GM19438 (cell line): ENCODE measurements at regions not wholly inside any gene's neighbourhood (a gene's known extent, or its start where the extent isn't known, plus 50 kb on each side); places are given as distances from the start of the nearest gene placed in this dataset.
"Not testable (repeated sequence)": the region's sequence is repeated elsewhere in the genome, so short reads cannot be mapped to it uniquely, and the experiment has no call there.

ENCODE experiments used
- ATAC-seq: cut with Tn5 transposase; IDR thresholded peaks from one replicate; pipeline ENCODE4 v1.9.1; 2021; ENCODE audit warnings: low read depth; ENCODE audit not compliant: unreplicated experiment

DNA sequence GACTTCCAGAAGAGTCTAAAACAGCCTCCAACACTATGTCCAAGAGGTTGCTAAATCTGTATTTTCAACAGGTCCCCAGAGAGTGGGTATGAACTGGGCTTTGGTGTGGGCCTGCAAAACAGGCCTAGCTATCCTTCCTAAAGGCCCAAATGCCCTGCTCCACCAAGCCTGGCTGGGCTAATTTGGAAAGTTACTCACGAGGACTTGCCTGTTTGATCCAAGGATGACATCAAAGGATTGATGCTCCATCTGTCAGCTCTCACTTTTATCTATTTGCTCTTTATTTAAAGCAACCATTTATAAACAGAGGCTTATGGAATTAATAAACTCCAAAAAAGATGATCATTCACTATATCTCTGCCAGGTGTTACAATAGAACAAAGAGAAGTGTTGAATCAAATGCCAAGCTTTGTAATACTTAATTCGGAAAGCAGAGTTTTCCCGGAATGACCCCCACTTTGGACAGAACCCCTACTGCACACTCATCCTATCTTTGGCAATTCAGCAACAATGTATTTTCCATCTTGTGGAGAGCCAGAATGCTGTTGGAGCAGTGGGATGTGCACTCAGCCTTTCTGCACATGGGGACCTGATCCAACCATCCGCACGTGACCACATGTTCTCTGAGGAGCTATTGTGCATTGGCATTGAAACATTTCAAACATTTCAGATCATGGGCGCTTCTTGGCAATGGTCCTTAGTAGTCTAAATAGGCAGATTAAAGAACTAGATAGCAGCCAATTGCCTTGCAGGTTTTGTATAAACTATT is 163.3 kb upstream of the THBS1 start:
- no peak for ATAC-seq

DNA sequence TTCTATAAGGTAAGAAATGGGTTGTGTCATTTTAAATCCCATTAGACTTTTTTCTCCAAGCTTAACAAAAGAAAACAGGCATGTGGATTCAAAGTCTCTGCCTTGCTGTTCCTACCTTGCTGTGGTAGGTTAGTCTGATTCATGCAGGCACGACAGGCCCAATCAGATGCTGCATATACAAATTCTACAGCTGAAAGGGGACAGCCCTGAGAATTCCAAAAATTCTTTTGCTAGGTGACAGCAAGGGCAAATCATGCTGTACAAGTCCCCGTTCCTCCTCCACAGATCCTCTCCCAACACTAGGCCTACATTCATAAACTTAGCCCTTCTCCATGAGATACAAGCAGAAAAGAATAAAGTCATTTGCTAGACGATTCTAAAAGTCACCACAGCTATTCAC is 161.2 kb upstream of the THBS1 start:
- no peak for ATAC-seq

DNA sequence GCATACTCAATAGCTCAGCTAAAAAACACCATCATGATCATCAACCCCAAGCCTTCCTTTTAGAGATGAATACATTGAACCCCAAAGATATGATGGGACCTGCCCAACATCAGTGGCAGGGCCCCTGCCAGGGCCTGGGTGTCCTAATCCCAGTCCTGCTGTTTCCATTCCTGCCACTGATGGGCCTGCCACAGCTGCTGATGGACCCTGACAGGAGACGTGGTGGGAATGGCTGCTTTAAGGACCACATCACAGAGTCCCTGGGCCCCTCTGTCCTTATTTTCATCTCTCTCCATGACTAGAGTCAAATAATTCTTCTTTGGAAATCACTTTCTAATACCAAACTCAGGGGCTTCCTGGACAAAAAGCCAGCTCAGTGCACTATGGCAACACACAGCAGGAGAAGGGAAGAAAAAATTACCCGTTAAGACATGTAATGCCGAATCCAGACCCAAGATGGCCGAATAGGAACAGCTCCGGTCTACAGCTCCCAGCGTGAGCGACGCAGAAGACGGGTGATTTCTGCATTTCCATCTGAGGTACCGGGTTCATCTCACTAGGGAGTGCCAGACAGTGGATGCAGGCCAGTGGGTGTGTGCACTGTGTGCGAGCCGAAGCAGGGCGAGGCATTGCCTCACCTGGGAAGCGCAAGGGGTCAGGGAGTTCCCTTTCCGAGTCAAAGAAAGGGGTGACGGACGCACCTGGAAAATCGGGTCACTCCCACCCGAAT is 160.6 kb upstream of the THBS1 start:
- ATAC-seq = not testable (repeated sequence)

DNA sequence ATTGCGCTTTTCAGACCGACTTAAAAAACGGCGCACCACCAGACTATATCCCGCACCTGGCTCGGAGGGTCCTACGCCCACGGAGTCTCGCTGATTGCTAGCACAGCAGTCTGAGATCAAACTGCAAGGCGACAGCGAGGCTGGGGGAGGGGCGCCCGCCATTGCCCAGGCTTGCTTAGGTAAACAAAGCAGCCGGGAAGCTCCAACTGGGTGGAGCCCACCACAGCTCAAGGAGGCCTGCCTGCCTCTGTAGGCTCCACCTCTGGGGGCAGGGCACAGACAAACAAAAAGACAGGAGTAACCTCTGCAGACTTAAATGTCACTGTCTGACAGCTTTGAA is 160.1 kb upstream of the THBS1 start:
- not testable (repeated sequence) for ATAC-seq

DNA sequence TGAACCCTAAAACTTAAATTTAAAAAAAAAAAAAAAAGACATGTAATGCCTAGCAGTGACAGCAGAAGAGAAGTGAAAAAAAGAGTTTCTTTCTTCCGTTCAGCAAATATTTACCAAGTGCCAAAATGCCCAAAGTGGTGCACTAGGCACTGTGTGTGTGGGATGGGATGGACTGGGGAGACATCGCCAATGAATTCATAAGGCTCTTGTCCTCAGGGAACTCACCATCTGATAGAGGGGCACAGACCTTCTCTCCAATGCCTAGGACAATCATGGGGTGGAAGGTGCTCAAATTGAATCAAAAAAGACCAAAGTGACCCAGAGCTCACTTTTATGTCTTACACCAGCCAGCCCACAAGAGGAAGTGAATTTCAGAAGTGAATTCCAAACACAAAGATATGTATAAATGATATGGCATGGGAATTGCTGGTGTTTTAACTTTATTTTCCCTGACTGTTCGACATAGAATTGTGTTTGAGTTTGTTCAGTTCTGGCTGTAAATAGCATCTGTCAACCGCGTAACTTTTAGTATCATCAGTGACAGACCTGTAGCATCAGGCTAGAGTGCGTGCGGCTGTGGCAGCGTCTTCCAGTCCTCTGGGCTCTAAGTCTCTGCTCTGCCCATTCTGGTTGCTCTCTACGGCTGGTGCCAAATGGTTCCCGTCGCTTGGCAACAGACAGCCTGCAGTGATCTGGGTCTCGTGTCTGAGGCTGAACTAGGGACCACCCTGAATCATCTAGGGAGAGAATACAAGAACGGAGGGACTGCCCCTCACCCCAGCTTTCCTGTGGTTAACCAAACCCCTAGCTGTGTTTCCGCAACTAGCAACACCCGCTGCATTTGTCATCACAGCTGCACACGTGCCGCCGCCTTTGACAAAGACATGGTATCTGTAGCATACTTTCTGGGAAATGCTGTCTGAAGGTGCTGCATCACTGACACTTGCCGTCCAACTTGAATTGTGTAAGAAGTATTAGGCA is 154.0 kb upstream of the THBS1 start:
- peak; percentile 76 for ATAC-seq

DNA sequence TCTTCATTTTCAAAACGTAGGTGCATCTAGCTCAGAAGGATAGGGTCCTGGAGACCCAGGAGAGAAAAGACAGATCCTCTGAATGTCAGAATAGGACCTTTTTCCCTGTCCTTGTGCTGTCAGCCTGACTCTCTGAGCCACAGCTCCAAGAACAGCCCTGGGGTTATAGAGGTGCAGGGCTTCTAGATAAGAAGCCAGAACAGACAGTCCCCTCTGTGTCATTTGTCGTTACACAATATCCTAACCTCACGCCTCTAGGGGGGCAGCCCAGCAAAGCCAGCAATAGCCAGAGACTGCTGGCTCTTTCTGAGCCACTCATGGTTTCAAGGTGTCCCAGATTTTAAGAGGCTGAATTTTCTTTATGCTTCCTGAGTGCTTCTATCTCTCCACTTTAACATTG is 153.2 kb upstream of the THBS1 start:
- ATAC-seq = peak; percentile 9

DNA sequence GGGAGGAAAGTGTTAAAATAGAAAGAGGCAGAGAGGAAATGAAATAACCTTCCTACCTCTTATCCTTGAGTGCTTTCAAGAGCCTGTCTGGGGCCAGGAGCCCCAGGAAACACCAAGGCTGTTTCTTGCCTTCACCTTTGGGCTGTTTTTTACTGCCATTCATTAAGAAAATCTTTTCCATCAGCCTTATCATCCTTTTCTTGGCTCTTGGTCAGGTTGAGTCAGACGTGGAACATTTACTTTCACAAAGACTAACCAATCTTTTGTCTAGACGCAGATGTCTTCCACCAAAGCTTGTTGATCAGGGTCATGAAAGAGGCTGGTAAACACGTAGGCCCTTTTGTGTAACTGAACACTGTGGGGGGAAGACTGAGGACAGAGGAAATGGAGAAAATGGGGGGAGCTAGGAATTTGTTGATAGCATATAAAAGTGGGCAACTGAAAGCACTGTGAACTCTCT is 151.0 kb upstream of the THBS1 start:
- no peak for ATAC-seq

DNA sequence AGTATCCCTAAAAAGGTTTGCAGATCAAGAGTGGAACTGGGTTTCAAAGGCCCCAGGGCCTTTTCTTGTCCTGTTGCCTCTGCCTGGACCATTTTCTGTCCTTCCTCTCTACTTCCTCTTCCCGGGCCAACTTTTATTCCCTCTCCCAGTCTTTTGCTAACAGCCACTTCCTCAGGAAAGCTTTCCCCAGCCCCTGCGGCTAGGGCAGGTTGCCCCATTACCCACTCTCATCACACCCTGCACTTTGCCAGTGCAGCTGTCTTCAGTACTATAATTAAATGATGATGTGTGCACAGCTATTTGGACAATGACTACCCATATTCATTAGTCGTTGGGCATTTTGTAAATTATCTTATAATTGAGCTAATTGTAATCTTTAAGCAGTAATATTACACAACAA is 150.5 kb upstream of the THBS1 start:
- ATAC-seq = no peak

DNA sequence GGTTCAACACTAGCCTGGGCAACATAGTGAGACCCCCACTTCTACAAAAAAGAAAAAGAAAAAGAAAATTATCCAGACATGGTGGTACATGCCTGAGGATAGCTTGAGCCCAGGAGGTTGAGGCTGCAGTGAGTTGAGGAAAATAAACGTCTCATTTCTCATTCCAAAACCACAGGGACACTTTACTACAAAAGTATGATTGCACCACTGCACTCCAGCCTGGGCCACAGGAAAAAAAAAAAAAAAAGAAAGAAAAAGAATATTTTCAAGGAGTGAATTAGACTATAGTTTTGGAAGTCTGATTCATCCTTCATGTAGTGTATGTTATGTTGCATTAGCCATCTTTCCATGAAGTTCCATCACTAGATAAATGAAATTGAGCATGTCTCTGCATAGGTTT is 149.5 kb upstream of the THBS1 start:
- ATAC-seq = no peak

DNA sequence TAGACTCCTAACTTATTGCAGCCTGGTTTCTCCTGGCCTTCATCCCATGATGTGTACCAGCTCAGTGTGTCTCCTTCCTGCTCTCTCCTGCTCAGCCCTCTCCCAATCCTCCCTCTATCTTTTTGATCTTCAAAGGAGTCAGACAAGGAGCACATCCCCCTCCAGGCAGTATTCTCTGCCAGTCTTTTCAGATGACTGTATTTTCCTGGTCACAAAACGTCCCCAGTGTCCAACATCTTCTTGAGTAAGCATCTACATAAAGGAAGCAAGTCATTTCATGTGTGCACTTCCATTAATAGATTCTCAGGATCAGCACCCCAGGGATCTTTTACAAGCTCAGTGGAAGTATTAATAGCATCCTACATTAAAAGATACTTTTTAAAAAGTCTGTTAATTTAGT is 148.9 kb upstream of the THBS1 start:
- ATAC-seq = no peak

DNA sequence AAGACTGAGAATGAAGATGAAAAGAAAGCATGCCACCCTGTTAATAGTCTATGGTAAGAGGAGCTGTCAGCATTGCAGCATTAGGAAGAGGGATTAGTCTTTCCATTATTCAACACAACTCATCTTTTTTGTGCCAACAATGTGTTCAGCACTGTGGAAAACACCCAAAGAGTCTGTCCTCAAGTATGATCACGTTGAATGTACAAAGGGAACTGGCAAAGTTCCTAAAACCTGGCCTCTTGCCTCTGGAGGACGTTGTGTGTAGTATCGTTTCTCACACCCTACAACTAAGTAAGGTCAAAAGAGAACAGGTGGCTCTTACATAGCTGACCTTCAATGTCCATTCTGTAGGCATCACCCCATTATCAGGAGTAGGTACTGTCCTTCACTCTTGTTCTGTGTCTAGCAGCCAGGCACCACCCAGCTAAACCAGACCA is 147.9 kb upstream of the THBS1 start:
- no peak for ATAC-seq

DNA sequence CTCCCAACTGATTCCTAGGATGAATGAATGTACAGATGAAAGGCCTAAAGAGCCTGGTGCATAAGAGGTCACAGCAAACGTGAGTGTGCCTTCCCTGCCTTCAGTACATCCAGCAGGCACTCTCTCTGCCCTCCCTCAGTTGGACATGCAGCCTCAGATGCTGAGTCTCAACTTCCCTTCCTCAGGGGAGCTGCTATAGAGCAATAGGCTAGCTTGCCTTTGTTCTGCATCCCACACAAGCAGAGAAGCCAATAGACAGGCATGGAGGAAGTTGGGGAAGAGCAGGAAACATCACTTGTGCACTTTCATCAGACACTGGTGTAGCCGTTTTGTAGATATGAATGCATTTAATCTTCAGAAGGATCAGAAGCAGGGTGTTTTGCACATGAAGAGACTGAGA is 147.5 kb upstream of the THBS1 start:
- no peak for ATAC-seq

DNA sequence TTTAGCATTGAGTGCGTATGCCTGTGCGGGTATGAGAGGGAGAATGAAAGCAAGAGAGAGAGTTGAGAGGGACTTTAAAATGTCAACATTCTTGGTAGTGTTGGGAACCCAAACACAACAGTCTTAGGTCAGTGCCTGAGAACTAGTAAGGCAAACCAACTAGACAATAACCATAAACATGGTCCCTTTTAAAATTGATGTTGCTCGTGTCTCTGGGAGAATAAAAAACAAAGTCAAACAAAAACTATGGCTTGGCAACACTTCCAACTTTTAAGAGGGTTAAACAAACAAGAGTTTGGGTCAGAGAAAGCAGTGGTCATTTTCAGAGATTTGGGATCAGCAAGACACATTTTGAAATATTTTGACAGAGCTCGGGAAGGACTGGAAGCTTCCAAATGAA is 146.7 kb upstream of the THBS1 start:
- ATAC-seq = no peak

DNA sequence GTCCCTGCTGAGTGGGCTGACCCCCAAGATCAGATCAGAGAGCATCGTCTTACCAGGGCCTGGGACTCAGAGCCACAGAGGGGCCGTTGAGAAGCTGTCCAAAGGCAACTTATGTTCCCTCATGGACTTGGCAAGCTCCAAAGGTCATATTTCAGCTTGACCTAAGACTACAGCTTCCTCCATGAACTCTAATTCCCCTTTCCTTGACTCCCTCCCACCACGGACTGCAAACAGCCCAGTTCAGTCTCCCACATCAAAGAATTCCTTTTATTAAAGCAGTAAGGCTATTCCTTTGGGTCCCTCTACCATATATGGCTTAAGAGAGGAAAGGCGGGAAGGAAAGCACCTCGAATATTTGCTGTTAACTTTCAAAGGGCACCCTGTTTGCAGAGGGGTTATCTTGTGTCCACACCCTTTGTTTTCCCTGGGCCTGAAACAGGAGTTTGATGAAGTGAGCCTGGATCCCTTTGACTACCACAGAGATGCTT is 146.1 kb upstream of the THBS1 start:
- ATAC-seq = no peak

DNA sequence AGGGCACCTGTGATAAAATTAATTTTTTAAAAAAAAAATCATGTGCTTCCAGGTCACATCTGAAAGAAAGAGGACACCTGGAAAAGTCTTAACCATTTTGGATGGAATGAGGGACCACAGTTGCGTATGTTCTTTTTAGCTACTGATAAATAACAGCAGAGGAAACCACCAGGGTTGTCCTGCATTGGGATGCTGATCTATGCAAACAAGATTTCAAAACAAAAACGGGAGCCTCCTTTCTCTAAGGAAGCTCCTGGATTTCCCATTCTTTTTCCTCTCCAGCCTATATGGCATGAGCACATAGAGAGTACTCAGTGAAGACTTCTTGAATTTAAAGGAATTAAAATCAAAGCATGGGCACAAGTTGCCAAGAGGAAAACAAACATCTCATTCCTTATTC is 145.6 kb upstream of the THBS1 start:
- no peak for ATAC-seq

DNA sequence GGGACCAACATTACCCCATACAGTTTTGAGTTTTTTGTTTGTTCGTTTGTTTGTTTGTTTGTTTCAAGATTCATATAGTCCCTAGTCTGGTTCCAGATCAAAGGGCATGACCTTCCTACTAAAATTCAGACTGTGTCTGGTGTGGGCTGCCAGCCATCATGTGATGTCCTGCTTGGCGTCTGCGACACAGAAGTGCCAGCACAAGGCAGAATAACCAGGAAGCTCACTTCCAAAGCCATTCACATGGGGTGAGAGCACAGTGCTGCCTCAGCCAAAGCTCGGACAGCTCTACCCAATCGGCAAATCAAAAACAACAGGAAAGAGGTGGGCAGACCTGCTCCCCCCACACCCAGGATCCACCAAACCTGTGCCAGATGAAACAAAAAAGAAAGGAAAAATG is 142.6 kb upstream of the THBS1 start:
- no peak for ATAC-seq

DNA sequence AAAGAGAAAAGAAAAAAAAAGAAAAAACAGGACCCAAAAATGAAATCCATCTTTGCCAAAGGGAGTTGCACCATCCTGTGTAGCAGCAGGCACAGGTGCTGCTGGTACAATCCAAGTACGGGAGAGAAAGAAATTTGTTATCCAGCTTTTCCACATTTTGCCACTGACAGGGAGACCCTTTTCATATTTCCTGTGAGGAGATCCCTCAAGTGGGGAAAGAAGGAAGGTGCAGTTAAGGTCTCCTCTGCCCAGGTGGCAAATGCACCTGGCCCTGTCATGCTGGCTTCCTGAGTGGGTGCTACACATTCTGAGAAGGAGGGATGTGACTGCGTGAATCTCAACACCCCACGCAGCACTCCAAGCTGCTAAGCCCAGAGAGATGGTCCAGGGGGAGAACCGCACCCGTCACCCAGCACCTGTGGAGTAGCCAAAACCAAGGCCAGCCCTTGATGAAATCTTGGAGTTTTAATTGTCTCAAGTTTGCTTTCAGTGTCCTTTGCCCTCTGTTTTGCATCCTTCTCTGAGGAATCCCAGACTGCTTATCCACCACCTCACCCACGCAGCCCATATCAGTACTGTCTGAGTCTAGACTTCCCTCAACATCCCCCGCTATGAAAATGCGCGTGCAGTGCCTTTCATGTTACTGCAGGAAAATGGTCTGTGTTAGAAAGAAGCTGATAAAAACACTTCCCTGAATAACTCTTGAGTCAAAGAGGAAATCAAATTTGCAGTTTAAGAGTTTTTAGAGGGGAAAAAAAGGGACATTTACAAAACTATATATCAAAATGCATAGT is 141.9 kb upstream of the THBS1 start:
- ATAC-seq = no peak

DNA sequence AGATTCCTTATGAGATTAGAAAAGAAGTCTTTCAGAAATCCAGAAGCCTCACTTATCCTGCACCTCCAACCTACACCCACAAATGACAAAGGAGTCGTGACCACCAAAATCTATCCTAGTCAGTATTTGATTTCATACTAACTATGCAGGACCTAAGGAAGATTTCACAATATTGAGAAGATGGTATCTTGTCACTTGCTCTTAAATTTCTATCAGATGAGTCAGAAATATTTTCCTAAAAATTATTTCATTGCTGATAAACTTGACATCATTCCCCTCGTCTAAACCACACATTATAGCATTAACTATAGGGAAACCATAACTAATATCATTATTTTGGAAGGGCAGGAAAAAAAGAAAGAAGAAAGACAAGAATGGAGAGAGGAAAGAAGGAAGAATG is 138.0 kb upstream of the THBS1 start:
- no peak for ATAC-seq

DNA sequence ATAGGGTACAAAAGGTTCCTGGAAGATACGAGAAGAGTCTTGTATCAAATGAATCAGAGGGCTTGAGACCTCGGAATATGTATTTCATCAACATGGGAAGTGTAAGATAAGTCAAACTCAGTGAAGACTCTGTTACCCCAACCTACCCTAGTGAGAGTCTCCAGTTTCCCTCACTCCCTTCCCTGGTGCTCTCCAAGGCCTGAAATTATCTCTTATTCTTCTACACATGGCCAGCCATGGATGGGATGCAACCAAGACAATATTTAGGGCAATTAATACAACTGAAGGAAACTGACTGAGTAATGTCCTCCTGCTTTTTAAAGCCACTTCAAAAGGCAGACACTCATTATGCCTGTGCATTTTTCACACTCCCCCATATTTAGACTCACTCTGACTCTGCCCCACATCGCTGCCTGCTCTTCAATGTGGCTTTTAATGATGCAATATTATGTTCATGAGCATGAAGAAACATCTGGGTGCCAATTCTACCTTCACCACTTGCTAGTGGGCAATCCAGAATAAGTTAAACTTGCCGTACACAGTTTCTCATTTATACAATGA is 137.1 kb upstream of the THBS1 start:
- no peak for ATAC-seq
